GM23338 (cell line): ENCODE measurements at regions not wholly inside any gene's neighbourhood (a gene's known extent, or its start where the extent isn't known, plus 50 kb on each side); places are given as distances from the start of the nearest gene placed in this dataset.

Source experiments
- ATAC-seq: fragments of 200-7000 bp; cut with Tn5 transposase; 3 replicates; pipeline ENCODE4 v1.9.1; 2020
- DNase-seq: peaks from one replicate; pipeline ENCODE4 v3.0.0-alpha.2; 2015; ENCODE audit warnings: low spot score
- H2AFZ ChIP-seq: fragments of 200-600 bp; sonication (generic); 2 replicates; pipeline ENCODE4 v1.8.0; 2016; ENCODE audit warnings: antibody characterized with exemption, mild to moderate bottlenecking, moderate library complexity
- H3F3A ChIP-seq: fragments of 200-600 bp; sonication (generic); replicated peaks from 2 replicates; pipeline ENCODE4 v1.8.0; 2017; ENCODE audit warnings: antibody characterized with exemption, mixed run types, low read depth
- H3K27ac ChIP-seq: fragments of 200-600 bp; sonication (generic); 2 replicates; pipeline ENCODE4 v1.6.1; 2016; ENCODE audit warnings: low read depth
- H3K27me3 ChIP-seq: fragments of 200-600 bp; sonication (generic); 2 replicates; pipeline ENCODE4 v1.8.0; 2016; ENCODE audit warnings: mild to moderate bottlenecking, mixed run types, moderate library complexity; ENCODE audit not compliant: insufficient read depth
- H3K36me3 ChIP-seq: fragments of 200-600 bp; sonication (generic); 2 replicates; pipeline ENCODE4 v1.8.0; 2016; ENCODE audit warnings: mild to moderate bottlenecking; ENCODE audit not compliant: insufficient read depth
- H3K4me1 ChIP-seq: fragments of 200-600 bp; sonication (generic); 2 replicates; pipeline ENCODE4 v1.8.0; 2016; ENCODE audit warnings: mild to moderate bottlenecking, moderate library complexity; ENCODE audit not compliant: insufficient read depth
- H3K4me2 ChIP-seq: fragments of 200-600 bp; sonication (generic); 2 replicates; pipeline ENCODE4 v1.7.1; 2017; ENCODE audit warnings: mixed run types
- H3K4me3 ChIP-seq: fragments of 200-600 bp; sonication (generic); 2 replicates; pipeline ENCODE4 v1.6.1; 2016; ENCODE audit warnings: mixed run types
- H3K79me2 ChIP-seq: fragments of 200-600 bp; sonication (generic); replicated peaks from 2 replicates; pipeline ENCODE4 v1.8.0; 2017; ENCODE audit warnings: mild to moderate bottlenecking; ENCODE audit not compliant: insufficient read depth
- H3K9me2 ChIP-seq: fragments of 200-600 bp; sonication (generic); 2 replicates; pipeline ENCODE4 v1.8.0; 2017; ENCODE audit not compliant: insufficient read depth
- H4K20me1 ChIP-seq: fragments of 200-600 bp; sonication (generic); replicated peaks from 2 replicates; pipeline ENCODE4 v1.8.0; 2017; ENCODE audit warnings: mild to moderate bottlenecking; ENCODE audit not compliant: insufficient read depth
- H3K27ac Mint-ChIP-seq: 2 replicates; pipeline ENCODE4 v1.8.0; 2020; ENCODE audit warnings: inconsistent platforms, mild to moderate bottlenecking, moderate library complexity, mixed read lengths
- H3K27me3 Mint-ChIP-seq: 3 replicates; pipeline ENCODE4 v1.8.0; 2022; ENCODE audit warnings: low read depth, mild to moderate bottlenecking, moderate library complexity, mixed read lengths, inconsistent platforms; ENCODE audit not compliant: insufficient read depth, poor library complexity
- H3K36me3 Mint-ChIP-seq: 3 replicates; pipeline ENCODE4 v1.8.0; 2021; ENCODE audit warnings: low read depth, mild to moderate bottlenecking, inconsistent platforms, moderate library complexity, mixed read lengths
- H3K4me1 Mint-ChIP-seq: 3 replicates; pipeline ENCODE4 v1.8.0; 2020; ENCODE audit warnings: mild to moderate bottlenecking, inconsistent platforms, mixed read lengths
- H3K4me3 Mint-ChIP-seq: 3 replicates; pipeline ENCODE4 v1.8.0; 2021; ENCODE audit warnings: moderate library complexity, mild to moderate bottlenecking, inconsistent platforms, mixed read lengths
- H3K9me3 Mint-ChIP-seq: 3 replicates; pipeline ENCODE4 v1.8.0; 2020; ENCODE audit warnings: moderate library complexity, mild to moderate bottlenecking, inconsistent platforms, mixed read lengths
- CREB1 ChIP-seq: fragments of 250-450 bp; sonication (Bioruptor Pico); IDR thresholded peaks from 2 replicates; pipeline ENCODE4 v1.5.0; 2020; ENCODE audit warnings: low read depth, mild to moderate bottlenecking, moderate library complexity
- CTCF ChIP-seq, 2 experiments: fragments of 200-600 bp in 1 of 2; sonication (generic) in 1 of 2; conservative IDR thresholded peaks; 2 replicates each; pipeline versions ENCODE4 v1.5.1 to v1.6.1; 2016 to 2017; ENCODE audit warnings: antibody characterized with exemption in 2 of 2, low read depth in 2 of 2, mild to moderate bottlenecking in 2 of 2, moderate library complexity in 1 of 2
- ETS1 ChIP-seq: IDR thresholded peaks from 2 replicates; pipeline ENCODE4 v1.6.1; 2016; ENCODE audit warnings: antibody characterized with exemption
- EZH2 ChIP-seq: fragments of 200-600 bp; sonication (generic); IDR thresholded peaks from one replicate; pipeline ENCODE4 v1.8.0; 2017; ENCODE audit warnings: antibody characterized with exemption, mild to moderate bottlenecking, low read depth; ENCODE audit not compliant: unreplicated experiment
- EZH2phosphoT487 ChIP-seq: fragments of 200-600 bp; sonication (generic); IDR thresholded peaks from one replicate; pipeline ENCODE4 v1.8.1; 2018; ENCODE audit warnings: antibody characterized with exemption; ENCODE audit not compliant: unreplicated experiment
- POLR2AphosphoS5 ChIP-seq: IDR thresholded peaks from 2 replicates; pipeline ENCODE4 v1.6.1; 2016; ENCODE audit warnings: antibody characterized with exemption, low read depth
- REST ChIP-seq: IDR thresholded peaks from one replicate; pipeline ENCODE4 v1.6.1; 2018; ENCODE audit warnings: antibody characterized with exemption; ENCODE audit not compliant: unreplicated experiment
- STAT1 ChIP-seq: IDR thresholded peaks from one replicate; pipeline ENCODE4 v1.6.1; 2016; ENCODE audit warnings: antibody characterized with exemption; ENCODE audit not compliant: unreplicated experiment
- ZNF114 ChIP-seq: fragments of 250-450 bp; sonication (Bioruptor Pico); IDR thresholded peaks from 2 replicates; pipeline ENCODE4 v1.5.0; 2020; ENCODE audit warnings: mild to moderate bottlenecking, moderate library complexity
- ZNF331 ChIP-seq: fragments of 250-450 bp; sonication (Bioruptor Pico); IDR thresholded peaks from 2 replicates; pipeline ENCODE4 v1.5.0; 2020; ENCODE audit warnings: low read depth, mild to moderate bottlenecking, moderate library complexity

- no peak for TF ChIP-seq REST
- TF ChIP-seq EZH2phosphoT487 = no peak
- no peak for TF ChIP-seq EZH2
- no peak for TF ChIP-seq ZNF331 (CRISPR knock-in tag)
- no peak for TF ChIP-seq ETS1
- TF ChIP-seq CTCF (conservative IDR thresholded peaks at IDR 0.05; ENCODE audit: low read depth in 2 of 2) = no peak
- no peak for TF ChIP-seq STAT1
- no peak for TF ChIP-seq POLR2AphosphoS5
- TF ChIP-seq ZNF114 (CRISPR knock-in tag) = no peak
- no peak for TF ChIP-seq CREB1 (CRISPR knock-in tag)
Measured at GRCh38 chr1:29739176-29739575, 502.9 kb downstream of the PTPRU start (continued).

DNA sequence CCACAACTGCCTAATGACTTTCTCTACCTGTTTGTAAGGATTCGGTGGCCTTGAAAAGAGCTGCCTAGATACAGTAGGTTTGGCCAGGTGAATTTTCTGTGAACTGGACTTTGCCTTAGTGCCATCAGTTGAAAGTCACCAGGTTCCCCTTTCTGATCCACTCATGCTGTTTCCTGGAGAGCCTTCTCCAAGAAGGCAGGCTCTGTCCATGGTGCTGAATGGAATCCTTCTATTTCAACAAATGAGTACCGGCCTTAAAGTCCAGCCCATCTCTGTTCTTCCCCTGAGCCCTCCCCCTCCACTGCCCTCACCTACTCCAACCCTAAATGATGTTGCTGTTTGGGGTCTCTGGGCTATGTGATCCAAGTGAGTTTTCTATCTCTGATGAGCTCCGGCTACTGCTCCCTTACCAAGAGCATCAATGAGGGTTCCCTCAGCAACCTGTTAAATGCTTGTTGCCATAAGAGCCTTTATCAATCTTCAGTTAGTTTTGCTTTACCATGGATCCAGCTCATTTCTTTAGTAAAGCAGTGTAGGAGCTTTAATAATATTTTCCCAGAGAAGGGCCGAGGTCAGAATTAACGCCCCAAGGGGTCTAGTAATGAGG lies 500.4 kb downstream of the PTPRU start:
- no peak overlapping the region for H3K4me3 Mint-ChIP-seq
- peaks cover 10% of the 10 kb centered on the region for H3K27me3 Mint-ChIP-seq
- no peaks in the 10 kb centered on the region for H3K27me3 ChIP-seq
- no peaks in the 10 kb centered on the region; the same call in 2 of the 3 replicates for H3K4me1 Mint-ChIP-seq
- no peak overlapping the region for H3K27ac Mint-ChIP-seq
- H3K36me3 ChIP-seq = no peaks in the 10 kb centered on the region
- H3K79me2 ChIP-seq = no peaks in the 10 kb centered on the region
- peak; percentile 58 for ATAC-seq
- H3F3A ChIP-seq = no peaks in the 10 kb centered on the region
- no peak overlapping the region for H3K4me3 ChIP-seq
- H3K9me2 ChIP-seq = no peaks in the 10 kb centered on the region
- H3K27ac ChIP-seq = no peak overlapping the region
- H3K9me3 Mint-ChIP-seq = no peaks in the 10 kb centered on the region; the same call in 2 of the 3 replicates
- H2AFZ ChIP-seq = no peak overlapping the region
- H3K4me2 ChIP-seq = no peak overlapping the region
- no peaks in the 10 kb centered on the region for H3K36me3 Mint-ChIP-seq
- DNase-seq = peak; percentile 89
- H3K4me1 ChIP-seq = no peaks in the 10 kb centered on the region
- H4K20me1 ChIP-seq = no peaks in the 10 kb centered on the region
- peak; percentile 83 for TF ChIP-seq REST
